ENCODE measurements at regions not wholly inside any gene's neighbourhood (a gene's known extent, or its start where the extent isn't known, plus 50 kb on each side); places are given as distances from the start of the nearest gene placed in this dataset.

DNA sequence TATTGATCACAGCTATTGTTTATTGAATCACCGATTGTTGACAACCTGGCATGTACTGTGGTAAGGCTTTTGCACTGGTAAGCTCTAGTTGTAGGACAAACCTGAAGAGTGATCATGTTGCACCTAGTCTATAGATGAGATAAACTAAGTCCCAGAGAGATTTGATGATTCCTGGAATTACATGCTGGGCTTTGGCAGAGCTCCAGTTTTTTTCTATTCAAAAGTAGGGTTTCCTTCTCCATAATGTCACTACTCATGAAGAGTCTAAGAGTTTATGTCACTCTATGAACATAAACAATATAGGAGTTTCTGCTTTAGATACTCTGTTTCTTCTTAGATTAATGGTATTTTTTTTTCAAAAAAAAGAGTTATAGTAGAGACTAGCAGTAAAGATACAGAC lies 72.0 kb downstream of the BMP4 start:
- TF ChIP-seq EZH2phosphoT487 (IDR thresholded peaks at IDR 0.05; ENCODE audit: borderline replicate concordance, low read length): no peak
- TF ChIP-seq, protein P1, sequence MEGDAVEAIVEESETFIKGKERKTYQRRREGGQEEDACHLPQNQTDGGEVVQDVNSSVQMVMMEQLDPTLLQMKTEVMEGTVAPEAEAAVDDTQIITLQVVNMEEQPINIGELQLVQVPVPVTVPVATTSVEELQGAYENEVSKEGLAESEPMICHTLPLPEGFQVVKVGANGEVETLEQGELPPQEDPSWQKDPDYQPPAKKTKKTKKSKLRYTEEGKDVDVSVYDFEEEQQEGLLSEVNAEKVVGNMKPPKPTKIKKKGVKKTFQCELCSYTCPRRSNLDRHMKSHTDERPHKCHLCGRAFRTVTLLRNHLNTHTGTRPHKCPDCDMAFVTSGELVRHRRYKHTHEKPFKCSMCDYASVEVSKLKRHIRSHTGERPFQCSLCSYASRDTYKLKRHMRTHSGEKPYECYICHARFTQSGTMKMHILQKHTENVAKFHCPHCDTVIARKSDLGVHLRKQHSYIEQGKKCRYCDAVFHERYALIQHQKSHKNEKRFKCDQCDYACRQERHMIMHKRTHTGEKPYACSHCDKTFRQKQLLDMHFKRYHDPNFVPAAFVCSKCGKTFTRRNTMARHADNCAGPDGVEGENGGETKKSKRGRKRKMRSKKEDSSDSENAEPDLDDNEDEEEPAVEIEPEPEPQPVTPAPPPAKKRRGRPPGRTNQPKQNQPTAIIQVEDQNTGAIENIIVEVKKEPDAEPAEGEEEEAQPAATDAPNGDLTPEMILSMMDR (IDR thresholded peaks at IDR 0.05; ENCODE audit: low read depth, low read length, poor library complexity, severe bottlenecking): no peak
- no peaks in the 10 kb centered on the region for H3K27me3 ChIP-seq (ENCODE audit: control insufficient read depth, low read length)
- no peaks in the 10 kb centered on the region for H3K4me1 ChIP-seq (ENCODE audit: control insufficient read depth, low read length)

DNA sequence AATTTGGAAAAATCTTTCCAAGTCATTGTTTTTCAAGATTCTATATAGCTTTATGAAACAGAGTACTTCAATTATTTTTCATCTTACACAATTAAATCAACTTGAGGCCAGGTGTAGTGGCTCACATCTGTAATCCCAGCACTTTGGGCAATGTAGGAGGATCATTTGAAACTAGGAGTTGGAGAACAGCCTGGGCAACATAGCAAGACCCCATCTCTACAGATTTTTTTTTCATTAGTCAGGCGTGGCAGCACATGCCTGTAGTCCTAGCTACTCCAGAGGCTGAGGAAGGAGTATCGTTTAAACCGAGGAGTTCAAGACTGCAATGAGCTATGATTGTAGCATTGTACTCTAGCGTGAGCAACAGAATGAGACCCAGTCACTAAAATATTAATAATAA lies 72.9 kb downstream of the BMP4 start:
- Histone ChIP-seq H3K27ac (ENCODE audit: low read depth, low read length) (no peak overlapping the region), H3K27me3 (ENCODE audit: control insufficient read depth, low read length) (no peaks in the 10 kb centered on the region), H3K36me3 (ENCODE audit: control insufficient read depth, low read length) (no peaks in the 10 kb centered on the region), H3K9me2 (replicated peaks; ENCODE audit: control insufficient read depth, low read length) (no peaks in the 10 kb centered on the region; the same call in 1 of the 2 replicates), H3K9me3 (ENCODE audit: control insufficient read depth, insufficient read depth, low read length) (no peaks in the 10 kb centered on the region), H3K4me1 (ENCODE audit: control insufficient read depth, low read length) (no peaks in the 10 kb centered on the region), H3K79me2 (ENCODE audit: control insufficient read depth, low read length) (no peaks in the 10 kb centered on the region), H3F3A (ENCODE audit: control insufficient read depth, insufficient read depth) (no peaks in the 10 kb centered on the region), H4K20me1 (ENCODE audit: control insufficient read depth, insufficient read depth, low read depth, low read length) (no peaks in the 10 kb centered on the region), H3K4me2 (ENCODE audit: low read length) (no peak overlapping the region), H3K4me3 (ENCODE audit: low read length) (no peak overlapping the region)
- TF ChIP-seq EZH2phosphoT487 (IDR thresholded peaks at IDR 0.05; ENCODE audit: borderline replicate concordance, low read length): no peak
- TF ChIP-seq, protein P1 (IDR thresholded peaks at IDR 0.05; ENCODE audit: low read depth, low read length, poor library complexity, severe bottlenecking): no peak

More for the DNA sequence above, 72.0 kb downstream of the BMP4 start:
- Histone ChIP-seq H3K79me2 (ENCODE audit: control insufficient read depth, low read length) (no peaks in the 10 kb centered on the region), H3K36me3 (ENCODE audit: control insufficient read depth, low read length) (no peaks in the 10 kb centered on the region), H3K9me3 (ENCODE audit: control insufficient read depth, insufficient read depth, low read length) (no peaks in the 10 kb centered on the region), H4K20me1 (ENCODE audit: control insufficient read depth, insufficient read depth, low read depth, low read length) (no peaks in the 10 kb centered on the region), H3F3A (ENCODE audit: control insufficient read depth, insufficient read depth) (no peaks in the 10 kb centered on the region), H3K4me3 (ENCODE audit: low read length) (no peak overlapping the region), H3K4me2 (ENCODE audit: low read length) (no peak overlapping the region), H3K27ac (ENCODE audit: low read depth, low read length) (no peak overlapping the region), H3K9me2 (replicated peaks; ENCODE audit: control insufficient read depth, low read length) (no peaks in the 10 kb centered on the region; the same call in 1 of the 2 replicates)

DNA sequence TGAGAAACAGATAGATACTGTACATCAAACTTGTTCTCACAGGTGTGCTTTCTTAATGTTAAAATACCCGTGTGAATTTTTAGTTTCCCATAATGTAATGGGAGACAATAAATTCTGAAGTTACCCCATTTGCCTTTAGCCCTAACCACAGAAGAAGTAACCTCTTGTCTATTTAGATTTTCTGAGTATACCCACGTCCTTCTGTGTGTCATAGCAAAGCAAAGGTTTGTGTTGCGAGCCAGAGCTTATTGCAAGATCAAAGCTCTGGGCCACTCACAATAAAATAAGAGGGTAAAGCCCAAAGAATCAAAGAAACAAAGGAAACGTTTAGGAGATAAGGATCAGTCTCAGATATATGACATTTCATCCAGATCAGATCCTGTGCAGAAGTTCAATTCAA lies 73.9 kb downstream of the BMP4 start:
- Histone ChIP-seq H4K20me1 (ENCODE audit: control insufficient read depth, insufficient read depth, low read depth, low read length) (no peaks in the 10 kb centered on the region), H3K4me2 (ENCODE audit: low read length) (no peak overlapping the region), H3K9me3 (ENCODE audit: control insufficient read depth, insufficient read depth, low read length) (no peaks in the 10 kb centered on the region), H3K4me1 (ENCODE audit: control insufficient read depth, low read length) (no peaks in the 10 kb centered on the region), H3F3A (ENCODE audit: control insufficient read depth, insufficient read depth) (no peaks in the 10 kb centered on the region), H3K27ac (ENCODE audit: low read depth, low read length) (no peak overlapping the region), H3K4me3 (ENCODE audit: low read length) (no peak overlapping the region), H3K36me3 (ENCODE audit: control insufficient read depth, low read length) (no peaks in the 10 kb centered on the region), H3K9me2 (replicated peaks; ENCODE audit: control insufficient read depth, low read length) (no peaks in the 10 kb centered on the region; the same call in 1 of the 2 replicates), H3K27me3 (ENCODE audit: control insufficient read depth, low read length) (no peaks in the 10 kb centered on the region), H3K79me2 (ENCODE audit: control insufficient read depth, low read length) (no peaks in the 10 kb centered on the region)
- TF ChIP-seq, protein P1 (IDR thresholded peaks at IDR 0.05; ENCODE audit: low read depth, low read length, poor library complexity, severe bottlenecking): no peak
- no peak for TF ChIP-seq EZH2phosphoT487 (IDR thresholded peaks at IDR 0.05; ENCODE audit: borderline replicate concordance, low read length)

Measured in DOHH2 (cell line).